ENCODE measurements at regions not wholly inside any gene's neighbourhood (a gene's known extent, or its start where the extent isn't known, plus 50 kb on each side); places are given as distances from the start of the nearest gene placed in this dataset.

DNA sequence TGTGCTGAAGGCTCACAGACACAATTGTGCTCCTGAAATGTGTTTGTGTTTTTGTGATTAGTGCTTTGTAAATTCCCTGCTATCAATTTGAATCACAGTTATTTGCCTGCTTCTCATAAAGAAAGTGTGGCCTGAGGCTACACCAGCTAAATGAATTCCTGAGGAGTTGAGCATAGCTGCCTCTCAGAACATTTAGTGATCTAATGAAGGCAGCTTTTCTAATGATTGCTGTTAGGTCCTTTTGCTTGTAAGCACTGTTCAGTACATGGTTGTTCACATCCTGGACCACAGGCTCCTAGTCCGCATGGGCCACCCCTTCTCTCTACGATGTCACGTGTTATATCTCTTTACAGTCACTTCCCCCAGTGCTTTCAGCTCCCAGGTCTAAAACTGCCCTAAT lies 238.2 kb downstream of the B3GLCT start:
- DNase-seq (ENCODE audit: extremely low spot score in 2 of 2) = no peak
- no peaks in the 10 kb centered on the region for H3K4me1 ChIP-seq
- intact Hi-C loops (cut with DNase I) = no loop called here
- no peaks in the 10 kb centered on the region for H3K36me3 ChIP-seq
- H3K9me3 ChIP-seq = no peaks in the 10 kb centered on the region
- no peaks in the 10 kb centered on the region for H3K27me3 ChIP-seq
- TF ChIP-seq POLR2AphosphoS5 (IDR thresholded peaks at IDR 0.05; ENCODE audit: insufficient read depth in 1 of 2, low read depth in 1 of 2) (no peak), POLR2A (IDR thresholded peaks at IDR 0.05) (no peak)
- TF ChIP-seq, protein P1, sequence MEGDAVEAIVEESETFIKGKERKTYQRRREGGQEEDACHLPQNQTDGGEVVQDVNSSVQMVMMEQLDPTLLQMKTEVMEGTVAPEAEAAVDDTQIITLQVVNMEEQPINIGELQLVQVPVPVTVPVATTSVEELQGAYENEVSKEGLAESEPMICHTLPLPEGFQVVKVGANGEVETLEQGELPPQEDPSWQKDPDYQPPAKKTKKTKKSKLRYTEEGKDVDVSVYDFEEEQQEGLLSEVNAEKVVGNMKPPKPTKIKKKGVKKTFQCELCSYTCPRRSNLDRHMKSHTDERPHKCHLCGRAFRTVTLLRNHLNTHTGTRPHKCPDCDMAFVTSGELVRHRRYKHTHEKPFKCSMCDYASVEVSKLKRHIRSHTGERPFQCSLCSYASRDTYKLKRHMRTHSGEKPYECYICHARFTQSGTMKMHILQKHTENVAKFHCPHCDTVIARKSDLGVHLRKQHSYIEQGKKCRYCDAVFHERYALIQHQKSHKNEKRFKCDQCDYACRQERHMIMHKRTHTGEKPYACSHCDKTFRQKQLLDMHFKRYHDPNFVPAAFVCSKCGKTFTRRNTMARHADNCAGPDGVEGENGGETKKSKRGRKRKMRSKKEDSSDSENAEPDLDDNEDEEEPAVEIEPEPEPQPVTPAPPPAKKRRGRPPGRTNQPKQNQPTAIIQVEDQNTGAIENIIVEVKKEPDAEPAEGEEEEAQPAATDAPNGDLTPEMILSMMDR (IDR thresholded peaks at IDR 0.05) = no peak
- no peak overlapping the region for H3K27ac ChIP-seq
- H3K4me3 ChIP-seq = no peak overlapping the region

DNA sequence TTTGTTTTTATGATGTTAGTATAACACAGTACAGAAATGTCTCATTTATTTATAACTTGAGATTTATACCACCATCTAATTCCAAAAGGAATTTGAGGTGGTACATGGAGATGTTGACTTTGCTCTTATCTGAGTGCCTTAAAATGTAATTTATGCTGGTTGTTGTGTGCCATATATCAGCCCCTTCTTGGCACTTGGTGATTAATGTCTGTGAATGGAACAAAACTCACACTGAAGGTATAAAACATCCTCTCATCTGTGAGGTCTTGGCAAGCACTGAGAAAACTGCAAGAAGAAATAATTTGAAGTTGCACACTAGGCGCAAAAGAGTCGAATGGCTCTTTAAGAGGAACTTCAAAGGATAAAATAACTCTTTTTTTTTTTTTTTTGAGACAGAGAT lies 240.4 kb downstream of the B3GLCT start:
- no peak overlapping the region for H3K27ac ChIP-seq
- no peak for DNase-seq (ENCODE audit: extremely low spot score in 2 of 2)

DNA sequence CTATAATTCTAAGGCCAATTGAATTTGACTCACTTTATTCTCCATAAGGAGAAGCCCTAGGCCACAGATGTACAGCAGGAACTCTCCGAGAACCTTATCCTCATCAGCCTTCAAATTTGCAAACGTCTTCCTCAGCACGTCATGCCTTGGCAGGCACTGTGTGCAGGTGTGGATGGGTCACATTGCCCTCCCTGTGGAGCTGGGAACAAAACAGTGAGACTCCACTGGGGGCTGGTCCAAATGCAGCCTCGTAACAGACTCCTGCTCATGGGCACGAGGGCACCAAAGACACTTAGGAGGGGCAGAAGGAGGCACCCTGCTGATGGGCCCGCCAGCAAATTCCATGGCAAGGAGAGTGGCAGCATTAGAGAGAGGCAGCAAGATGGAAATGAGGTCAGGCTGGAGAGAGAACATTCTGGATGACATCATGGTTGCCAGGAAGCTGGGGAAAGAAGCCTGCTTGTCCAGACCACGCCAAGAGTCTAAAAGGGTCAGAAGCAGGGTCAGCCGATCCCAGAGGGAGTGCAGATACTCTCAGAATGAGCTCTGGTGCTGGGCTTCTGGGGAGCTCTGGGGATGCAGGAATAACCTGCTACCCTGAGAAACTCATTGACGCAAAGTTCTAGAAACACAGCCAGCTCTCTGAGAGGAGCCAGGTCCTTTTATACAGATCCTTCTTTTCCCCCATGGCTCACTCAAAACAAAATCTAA lies 242.2 kb downstream of the B3GLCT start:
- Histone ChIP-seq H3K27me3 (no peaks in the 10 kb centered on the region), H3K9me3 (no peaks in the 10 kb centered on the region), H3K27ac (no peak overlapping the region), H3K36me3 (no peaks in the 10 kb centered on the region), H3K4me1 (no peaks in the 10 kb centered on the region), H3K4me3 (no peak overlapping the region)
- DNase-seq (ENCODE audit: extremely low spot score in 2 of 2) = no peak
- TF ChIP-seq POLR2AphosphoS5 (IDR thresholded peaks at IDR 0.05; ENCODE audit: insufficient read depth in 1 of 2, low read depth in 1 of 2) (no peak), POLR2A (IDR thresholded peaks at IDR 0.05) (no peak)
- TF ChIP-seq, protein P1 (IDR thresholded peaks at IDR 0.05) = no peak
- intact Hi-C loops (cut with DNase I) = no loop called here

More for the DNA sequence above, 240.4 kb downstream of the B3GLCT start:
- TF ChIP-seq, protein P1 (IDR thresholded peaks at IDR 0.05) = no peak
- TF ChIP-seq POLR2AphosphoS5 (IDR thresholded peaks at IDR 0.05; ENCODE audit: insufficient read depth in 1 of 2, low read depth in 1 of 2) = no peak
- Histone ChIP-seq H3K9me3 (no peaks in the 10 kb centered on the region), H3K4me1 (no peaks in the 10 kb centered on the region), H3K4me3 (no peak overlapping the region), H3K36me3 (no peaks in the 10 kb centered on the region), H3K27me3 (no peaks in the 10 kb centered on the region)
- intact Hi-C loops (cut with DNase I) = no loop called here

DNA sequence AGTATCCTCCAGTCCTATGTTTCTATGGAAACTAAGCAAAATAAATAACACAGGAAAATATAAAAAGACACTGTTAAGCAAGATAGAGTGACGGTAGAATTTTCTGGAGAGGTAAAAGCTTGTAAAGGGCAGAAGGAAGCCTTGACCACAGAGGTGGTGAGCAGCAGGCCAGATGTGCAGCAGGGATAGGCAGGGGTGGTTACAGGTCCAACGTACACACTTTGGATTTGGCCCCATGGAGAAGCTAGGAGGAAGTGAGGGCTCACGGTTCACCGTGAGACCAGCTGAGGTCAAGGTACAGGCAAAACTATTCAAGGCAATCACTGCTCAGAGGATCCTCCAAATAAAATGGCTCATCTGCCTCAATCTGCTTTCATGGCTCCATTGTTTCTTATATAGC lies 242.8 kb downstream of the B3GLCT start:
- Histone ChIP-seq H3K4me3 (no peak overlapping the region), H3K27ac (no peak overlapping the region)
- intact Hi-C loops (cut with DNase I) = no loop called here

More for the DNA sequence above, 242.8 kb downstream of the B3GLCT start:
- H3K9me3 ChIP-seq = no peaks in the 10 kb centered on the region
- H3K27me3 ChIP-seq = no peaks in the 10 kb centered on the region
- no peak for TF ChIP-seq POLR2A (IDR thresholded peaks at IDR 0.05)
- no peak for TF ChIP-seq POLR2AphosphoS5 (IDR thresholded peaks at IDR 0.05; ENCODE audit: insufficient read depth in 1 of 2, low read depth in 1 of 2)
- TF ChIP-seq, protein P1 (IDR thresholded peaks at IDR 0.05) = no peak
- no peaks in the 10 kb centered on the region for H3K36me3 ChIP-seq
- DNase-seq (ENCODE audit: extremely low spot score in 2 of 2) = no peak
- H3K4me1 ChIP-seq = no peaks in the 10 kb centered on the region
